Stimulated activated CD4-positive, alpha-beta T cell treated with anti-CD3 and anti-CD28 coated beads, Interleukin-4, amount 100 ng/mL, for 24 hours (primary cell): ENCODE measurements at regions not wholly inside any gene's neighbourhood (a gene's known extent, or its start where the extent isn't known, plus 50 kb on each side); places are given as distances from the start of the nearest gene placed in this dataset.

ENCODE experiments used
- DNase-seq: peaks from one replicate; pipeline ENCODE4 v3.0.0-alpha.2; 2020

GRCh38 chr6:170053966-170054661, 236.8 kb downstream of the DLL1 start:
- no peak for DNase-seq

- DNase-seq: no peak
Measured at GRCh38 chr6:170052991-170053821, 237.7 kb downstream of the DLL1 start.

- no peak for DNase-seq
Measured at GRCh38 chr6:170051229-170052172, 239.4 kb downstream of the DLL1 start.

GRCh38 chr6:170050591-170051041, 240.3 kb downstream of the DLL1 start:
- no peak for DNase-seq

GRCh38 chr6:170049641-170050561, 241.0 kb downstream of the DLL1 start:
- no peak for DNase-seq

GRCh38 chr6:170048615-170049256, 242.1 kb downstream of the DLL1 start:
- no peak for DNase-seq

- DNase-seq: no peak
Measured at GRCh38 chr6:170047823-170048222, 243.1 kb downstream of the DLL1 start.

- no peak for DNase-seq
Measured at GRCh38 chr6:170046791-170047626, 243.9 kb downstream of the DLL1 start.

- DNase-seq: no peak
Measured at GRCh38 chr6:170045981-170046667, 244.8 kb downstream of the DLL1 start.

- DNase-seq: no peak
Measured at GRCh38 chr6:170045563-170045960, 245.3 kb downstream of the DLL1 start.

- no peak for DNase-seq
Measured at GRCh38 chr6:170044836-170045562, 245.9 kb downstream of the DLL1 start.

- DNase-seq: no peak
Measured at GRCh38 chr6:170043881-170044790, 246.7 kb downstream of the DLL1 start.

- no peak for DNase-seq
Measured at GRCh38 chr6:170043150-170043819, 247.6 kb downstream of the DLL1 start.

GRCh38 chr6:170042596-170043118, 248.2 kb downstream of the DLL1 start:
- no peak for DNase-seq

GRCh38 chr6:170042123-170042522, 248.8 kb downstream of the DLL1 start:
- no peak for DNase-seq

- no peak for DNase-seq
Measured at GRCh38 chr6:170041526-170041925, 249.4 kb downstream of the DLL1 start.

GRCh38 chr6:170040906-170041305, 250.0 kb downstream of the DLL1 start:
- DNase-seq: no peak
